ENCODE measurements at regions not wholly inside any gene's neighbourhood (a gene's known extent, or its start where the extent isn't known, plus 50 kb on each side); places are given as distances from the start of the nearest gene placed in this dataset.

- TF ChIP-seq CTCF (conservative IDR thresholded peaks at IDR 0.05 in 1 of 2, IDR thresholded peaks at IDR 0.05 in 1 of 2; ENCODE audit: low read depth in 1 of 2, low read length in 2 of 2) (no peak), EZH2 (IDR thresholded peaks at IDR 0.05; ENCODE audit: low read length, missing control alignments) (no peak)
Measured at GRCh38 chr18:43635397-43635796, 358.1 kb upstream of the SYT4 start.
